HG03039 (cell line): ENCODE measurements at regions not wholly inside any gene's neighbourhood (a gene's known extent, or its start where the extent isn't known, plus 50 kb on each side); places are given as distances from the start of the nearest gene placed in this dataset.
"Not testable (repeated sequence)": the region's sequence is repeated elsewhere in the genome, so short reads cannot be mapped to it uniquely, and the experiment has no call there.

Experiments
- ATAC-seq: cut with Tn5 transposase; IDR thresholded peaks from one replicate; pipeline ENCODE4 v1.9.1; 2021; ENCODE audit warnings: mild to moderate bottlenecking, moderate library complexity; ENCODE audit not compliant: unreplicated experiment

GRCh38 chr13:56012644-56013043, 1128.1 kb upstream of the PRR20A start:
- no peak for ATAC-seq

GRCh38 chr13:56015919-56016318, 1124.8 kb upstream of the PRR20A start:
- ATAC-seq: no peak

- no peak for ATAC-seq
These were observed 1121.1 kb upstream of the PRR20A start for GRCh38 chr13:56019606-56020005.

- ATAC-seq: no peak
These were observed 1120.3 kb upstream of the PRR20A start for GRCh38 chr13:56020425-56020824.

- no peak for ATAC-seq
These were observed 1100.7 kb upstream of the PRR20A start for GRCh38 chr13:56039992-56040391.

GRCh38 chr13:56066321-56066720, 1074.4 kb upstream of the PRR20A start:
- ATAC-seq: no peak

GRCh38 chr13:56102641-56103040, 1038.1 kb upstream of the PRR20A start:
- no peak for ATAC-seq

GRCh38 chr13:56110751-56111150, 1030.0 kb upstream of the PRR20A start:
- ATAC-seq: no peak

GRCh38 chr13:56134524-56134923, 1006.2 kb upstream of the PRR20A start:
- no peak for ATAC-seq

GRCh38 chr13:56166864-56167263, 973.9 kb upstream of the PRR20A start:
- no peak for ATAC-seq

GRCh38 chr13:56168581-56168980, 972.1 kb upstream of the PRR20A start:
- no peak for ATAC-seq

GRCh38 chr13:56173346-56173745, 967.4 kb upstream of the PRR20A start:
- no peak for ATAC-seq

GRCh38 chr13:56182598-56182997, 958.1 kb upstream of the PRR20A start:
- no peak for ATAC-seq

GRCh38 chr13:56187331-56187730, 953.4 kb upstream of the PRR20A start:
- ATAC-seq: no peak

GRCh38 chr13:56188582-56188981, 952.1 kb upstream of the PRR20A start:
- not testable (repeated sequence) for ATAC-seq

GRCh38 chr13:56189439-56189838, 951.3 kb upstream of the PRR20A start:
- ATAC-seq: no peak

GRCh38 chr13:56189978-56190377, 950.7 kb upstream of the PRR20A start:
- ATAC-seq: no peak

- ATAC-seq: no peak
These were observed 942.4 kb upstream of the PRR20A start for GRCh38 chr13:56198350-56198749.

- ATAC-seq: no peak
These were observed 938.9 kb upstream of the PRR20A start for GRCh38 chr13:56201834-56202233.

- ATAC-seq: no peak
These were observed 924.5 kb upstream of the PRR20A start for GRCh38 chr13:56216221-56216620.

- ATAC-seq: no peak
These were observed 893.0 kb upstream of the PRR20A start for GRCh38 chr13:56247692-56248091.

GRCh38 chr13:56271686-56272085, 869.0 kb upstream of the PRR20A start:
- no peak for ATAC-seq

- ATAC-seq: no peak
These were observed 857.4 kb upstream of the PRR20A start for GRCh38 chr13:56283262-56283828.
